ENCODE measurements at regions not wholly inside any gene's neighbourhood (a gene's known extent, or its start where the extent isn't known, plus 50 kb on each side); places are given as distances from the start of the nearest gene placed in this dataset.

GRCh38 chr5:3217114-3217513 lies 378.5 kb upstream of the IRX1 start:
- Histone ChIP-seq H3F3A (replicated peaks; ENCODE audit: low read depth) (no peaks in the 10 kb centered on the region), H3K79me2 (replicated peaks; ENCODE audit: insufficient read depth) (no peaks in the 10 kb centered on the region), H2AFZ (peak overlapping the region; percentile 32), H3K4me3 (no peak overlapping the region), H4K20me1 (replicated peaks; ENCODE audit: insufficient read depth) (no peaks in the 10 kb centered on the region), H3K36me3 (ENCODE audit: insufficient read depth) (no peaks in the 10 kb centered on the region), H3K4me1 (ENCODE audit: insufficient read depth) (no peaks in the 10 kb centered on the region), H3K27ac (ENCODE audit: low read depth) (no peak overlapping the region), H3K9me2 (ENCODE audit: insufficient read depth) (no peaks in the 10 kb centered on the region), H3K27me3 (ENCODE audit: insufficient read depth) (no peaks in the 10 kb centered on the region), H3K4me2 (no peak overlapping the region)
- no peaks in the 10 kb centered on the region; the same call in 1 of the 3 replicates for H3K9me3 Mint-ChIP-seq
- no peak for ATAC-seq
- no peak overlapping the region for H3K4me3 Mint-ChIP-seq
- no peak overlapping the region for H3K27ac Mint-ChIP-seq
- DNase-seq (ENCODE audit: low spot score) = no peak
- H3K36me3 Mint-ChIP-seq (ENCODE audit: low read depth) = no peaks in the 10 kb centered on the region; the same call in 2 of the 3 replicates
- H3K27me3 Mint-ChIP-seq (ENCODE audit: insufficient read depth, low read depth, poor library complexity) = peaks cover 4% of the 10 kb centered on the region
- TF ChIP-seq REST (IDR thresholded peaks at IDR 0.05; ENCODE audit: unreplicated experiment) (no peak), EZH2 (IDR thresholded peaks at IDR 0.05; ENCODE audit: low read depth, unreplicated experiment) (no peak), ZNF114 (CRISPR knock-in tag; IDR thresholded peaks at IDR 0.05) (no peak), CTCF (conservative IDR thresholded peaks at IDR 0.05; ENCODE audit: low read depth in 2 of 2) (no peak), EZH2phosphoT487 (IDR thresholded peaks at IDR 0.05; ENCODE audit: unreplicated experiment) (no peak), ZNF462 (CRISPR knock-in tag; IDR thresholded peaks at IDR 0.05) (no peak), NANOG (IDR thresholded peaks at IDR 0.05; ENCODE audit: borderline replicate concordance) (no peak), JUNB (IDR thresholded peaks at IDR 0.05; ENCODE audit: unreplicated experiment) (no peak), ZNF331 (CRISPR knock-in tag; IDR thresholded peaks at IDR 0.05; ENCODE audit: low read depth) (no peak), ETS1 (IDR thresholded peaks at IDR 0.05) (no peak), STAT1 (IDR thresholded peaks at IDR 0.05; ENCODE audit: unreplicated experiment) (no peak), POLR2AphosphoS5 (IDR thresholded peaks at IDR 0.05; ENCODE audit: low read depth) (no peak), CREB1 (CRISPR knock-in tag; IDR thresholded peaks at IDR 0.05; ENCODE audit: low read depth) (no peak)
- H3K4me1 Mint-ChIP-seq = no peaks in the 10 kb centered on the region
